SU-DHL-6 (cell line): ENCODE measurements at regions not wholly inside any gene's neighbourhood (a gene's known extent, or its start where the extent isn't known, plus 50 kb on each side); places are given as distances from the start of the nearest gene placed in this dataset.

Experiments used
- CTCF ChIP-seq: fragments of 200-600 bp; sonication (generic); IDR thresholded peaks from one replicate; pipeline ENCODE4 v1.5.1; 2017; ENCODE audit warnings: antibody characterized with exemption, mild to moderate bottlenecking, low read length, moderate library complexity; ENCODE audit not compliant: insufficient read depth, poor library complexity, severe bottlenecking
- EZH2phosphoT487 ChIP-seq: fragments of 200-600 bp; sonication (generic), shearing (Covaris generic); conservative IDR thresholded peaks from 2 replicates; pipeline ENCODE4 v1.6.1; 2018; ENCODE audit warnings: mild to moderate bottlenecking, antibody characterized with exemption, low read length, moderate library complexity, mixed read lengths

GRCh38 chrX:30949554-30949953, 60.5 kb upstream of the TAB3 start:
- TF ChIP-seq CTCF (no peak), EZH2phosphoT487 (no peak)
